GM12873 (cell line): ENCODE measurements at regions not wholly inside any gene's neighbourhood (a gene's known extent, or its start where the extent isn't known, plus 50 kb on each side); places are given as distances from the start of the nearest gene placed in this dataset.

Experiments used
- CTCF ChIP-seq: IDR thresholded peaks from 2 replicates; pipeline ENCODE4 v1.5.1; 2012; ENCODE audit warnings: low read depth, mild to moderate bottlenecking, moderate library complexity, low read length, control low read depth; ENCODE audit not compliant: insufficient read depth; ENCODE audit errors: missing control alignments

- no peak for TF ChIP-seq CTCF
Measured at GRCh38 chrX:973010-973632, 239.3 kb downstream of the CRLF2 start.

GRCh38 chrX:968148-968965 is 244.1 kb downstream of the CRLF2 start:
- no peak for TF ChIP-seq CTCF

- TF ChIP-seq CTCF, result no peak
Measured at GRCh38 chrX:966396-967070, 245.9 kb downstream of the CRLF2 start.

GRCh38 chrX:964831-965416 is 247.5 kb downstream of the CRLF2 start:
- no peak for TF ChIP-seq CTCF

- no peak for TF ChIP-seq CTCF
Measured at GRCh38 chrX:960821-961220, 251.6 kb downstream of the CRLF2 start.

- no peak for TF ChIP-seq CTCF
Measured at GRCh38 chrX:959595-959994, 252.9 kb downstream of the CRLF2 start.
